H1 (cell line): ENCODE measurements at regions not wholly inside any gene's neighbourhood (a gene's known extent, or its start where the extent isn't known, plus 50 kb on each side); places are given as distances from the start of the nearest gene placed in this dataset.

ENCODE experiments used
- BACH1 ChIP-seq: IDR thresholded peaks from 2 replicates; pipeline ENCODE4 v1.6.1; 2012; ENCODE audit warnings: low read length, improper control_type of control experiment
- BRCA1 ChIP-seq: IDR thresholded peaks from 2 replicates; pipeline ENCODE4 v1.6.1; 2012; ENCODE audit warnings: low read depth, low read length, improper control_type of control experiment
- CHD1 ChIP-seq: IDR thresholded peaks from 2 replicates; pipeline ENCODE4 v1.6.1; 2012; ENCODE audit warnings: low read depth, low read length, improper control_type of control experiment
- CHD2 ChIP-seq: IDR thresholded peaks from 2 replicates; pipeline ENCODE4 v1.6.1; 2012; ENCODE audit warnings: low read length, improper control_type of control experiment
- EP300 ChIP-seq, 2 experiments: IDR thresholded peaks; 1 replicate in 1 of 2; 2 replicates in 1 of 2; pipeline ENCODE4 v1.6.1; 2011 to 2012; ENCODE audit warnings: low read depth in 2 of 2, low read length in 2 of 2, mild to moderate bottlenecking in 2 of 2, borderline replicate concordance in 1 of 2, inconsistent platforms in 1 of 2, moderate library complexity in 1 of 2
- EZH2 ChIP-seq: fragments of 200-600 bp; sonication (generic); IDR thresholded peaks from 2 replicates; pipeline ENCODE4 v1.7.1; 2012; ENCODE audit warnings: low read depth, mild to moderate bottlenecking, moderate library complexity, low read length, inconsistent platforms; ENCODE audit not compliant: severe bottlenecking
- HDAC2 ChIP-seq, 2 experiments: fragments of 300-600 bp in 1 of 2; sonication (generic) in 1 of 2; IDR thresholded peaks; 2 replicates each; pipeline ENCODE4 v1.6.1; 2011 to 2012; ENCODE audit warnings: low read depth in 2 of 2, low read length in 2 of 2, mild to moderate bottlenecking in 2 of 2, moderate library complexity in 2 of 2, borderline replicate concordance in 1 of 2, inconsistent platforms in 1 of 2
- HDAC6 ChIP-seq: IDR thresholded peaks from one replicate; pipeline ENCODE4 v1.7.1; 2012; ENCODE audit warnings: low read depth, mild to moderate bottlenecking, inconsistent platforms, low read length, moderate library complexity
- JUN ChIP-seq: IDR thresholded peaks from 2 replicates; pipeline ENCODE4 v1.6.1; 2011; ENCODE audit warnings: low read depth, mild to moderate bottlenecking, improper control_type of control experiment, low read length
- KDM1A ChIP-seq: fragments of 200-600, 300-600 bp; sonication (generic); IDR thresholded peaks from 2 replicates; pipeline ENCODE4 v1.7.1; 2016; ENCODE audit warnings: mild to moderate bottlenecking, low read length, borderline replicate concordance
- KDM5A ChIP-seq: fragments of 200-600 bp; IDR thresholded peaks from 2 replicates; pipeline ENCODE4 v1.7.1; 2012; ENCODE audit warnings: mild to moderate bottlenecking, low read length, inconsistent platforms, mixed read lengths
- MAFK ChIP-seq: IDR thresholded peaks from 2 replicates; pipeline ENCODE4 v1.6.1; 2012; ENCODE audit warnings: low read depth, mild to moderate bottlenecking, improper control_type of control experiment, low read length
- NANOG ChIP-seq: IDR thresholded peaks from 2 replicates; pipeline ENCODE4 v1.6.1; 2011; ENCODE audit warnings: low read length, low read depth, mild to moderate bottlenecking, inconsistent platforms; ENCODE audit not compliant: insufficient read depth, poor library complexity, severe bottlenecking
- NRF1 ChIP-seq: IDR thresholded peaks from 2 replicates; pipeline ENCODE4 v1.6.1; 2011; ENCODE audit warnings: mild to moderate bottlenecking, low read depth, low read length, improper control_type of control experiment
- POU5F1 ChIP-seq: IDR thresholded peaks from 2 replicates; pipeline ENCODE4 v1.6.1; 2011; ENCODE audit warnings: low read depth, mild to moderate bottlenecking, low read length, moderate library complexity
- RBBP5 ChIP-seq: IDR thresholded peaks from 2 replicates; pipeline ENCODE4 v1.7.1; 2012; ENCODE audit warnings: low read depth, mild to moderate bottlenecking, inconsistent platforms, low read length, moderate library complexity, borderline replicate concordance
- RFX5 ChIP-seq: IDR thresholded peaks from 2 replicates; pipeline ENCODE4 v1.6.1; 2011; ENCODE audit warnings: low read depth, low read length, improper control_type of control experiment, borderline replicate concordance
- SP1 ChIP-seq: IDR thresholded peaks from 2 replicates; pipeline ENCODE4 v1.6.1; 2011; ENCODE audit warnings: low read depth, low read length
- TAF1 ChIP-seq: IDR thresholded peaks from 2 replicates; pipeline ENCODE4 v1.6.1; 2011; ENCODE audit warnings: mild to moderate bottlenecking, low read depth, low read length
- TCF12 ChIP-seq: IDR thresholded peaks from 2 replicates; pipeline ENCODE4 v1.6.1; 2011; ENCODE audit warnings: low read depth, mild to moderate bottlenecking, low read length
- TEAD4 ChIP-seq: IDR thresholded peaks from 2 replicates; pipeline ENCODE4 v1.6.1; 2012; ENCODE audit warnings: low read depth, low read length, inconsistent platforms, mixed read lengths
- YY1 ChIP-seq: IDR thresholded peaks from 2 replicates; pipeline ENCODE4 v1.6.1; 2011; ENCODE audit warnings: low read depth, mild to moderate bottlenecking, low read length
- TF ChIP-seq, protein P1 (sequence below): IDR thresholded peaks from 2 replicates; pipeline ENCODE4 v1.6.1; 2012; ENCODE audit warnings: inconsistent platforms

DNA sequence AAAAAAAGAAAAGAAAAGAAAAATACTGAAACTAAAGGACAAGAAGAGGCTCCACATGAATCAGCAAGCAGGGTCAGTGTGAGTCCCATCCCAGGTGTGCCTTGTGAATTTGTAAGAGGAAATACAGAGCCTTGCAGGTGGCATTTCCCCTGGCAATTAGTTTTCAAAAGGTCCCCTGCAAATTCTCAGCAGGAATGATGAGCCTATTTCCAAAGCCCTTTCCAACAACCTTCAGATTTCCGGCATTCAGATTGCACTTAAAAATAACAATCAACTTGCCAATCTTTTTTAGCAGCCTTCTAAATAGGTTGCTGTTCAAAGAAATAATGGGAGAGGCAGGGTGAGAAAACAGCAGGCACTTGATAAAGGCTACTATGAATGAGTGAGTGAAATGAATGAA lies 66.4 kb upstream of the OR13H1 start (continued):
- TF ChIP-seq POU5F1 (no peak), RBBP5 (no peak), BACH1 (no peak), MAFK (no peak), CHD1 (no peak), TEAD4 (no peak), HDAC2 (IDR thresholded peaks at IDR 0.05; ENCODE audit: borderline replicate concordance in 1 of 2, low read depth in 2 of 2, low read length in 2 of 2) (peak in 1 of 2 experiments; percentile 87; a peak in 1 of 4 replicates), TAF1 (no peak), KDM5A (no peak), JUN (no peak), RFX5 (no peak), TCF12 (peak; percentile 95), BRCA1 (no peak), EP300 (IDR thresholded peaks at IDR 0.05; ENCODE audit: borderline replicate concordance in 1 of 2, low read depth in 2 of 2, low read length in 2 of 2) (peak in 1 of 2 experiments; percentile 77; a peak in 1 of 3 replicates), EZH2 (no peak), HDAC6 (no peak), NANOG (peak; percentile 97), NRF1 (no peak), CHD2 (no peak), SP1 (0 out of 2 replicates have a peak, but pooled peaks have one; percentile 15), KDM1A (no peak), YY1 (no peak)
- TF ChIP-seq, protein P1, sequence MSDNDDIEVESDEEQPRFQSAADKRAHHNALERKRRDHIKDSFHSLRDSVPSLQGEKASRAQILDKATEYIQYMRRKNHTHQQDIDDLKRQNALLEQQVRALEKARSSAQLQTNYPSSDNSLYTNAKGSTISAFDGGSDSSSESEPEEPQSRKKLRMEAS = no peak
